K562 (cell line): ENCODE measurements at regions not wholly inside any gene's neighbourhood (a gene's known extent, or its start where the extent isn't known, plus 50 kb on each side); places are given as distances from the start of the nearest gene placed in this dataset.

ENCODE experiments used
- ARNT ChIP-seq, 2 experiments: fragments of 450-650 bp; IDR thresholded peaks; 2 replicates each; pipeline ENCODE4 v1.6.1; 2016; ENCODE audit warnings: mild to moderate bottlenecking in 1 of 2
- BCL6 ChIP-seq: fragments of 250-450 bp; sonication (Bioruptor Pico); IDR thresholded peaks from 2 replicates; pipeline ENCODE4 v1.4.0; 2020
- CBX5 ChIP-seq: IDR thresholded peaks from 2 replicates; pipeline ENCODE4 v1.6.1; 2014; ENCODE audit warnings: low read depth, borderline replicate concordance
- CHD2 ChIP-seq: IDR thresholded peaks from 2 replicates; pipeline ENCODE4 v1.6.1; 2011; ENCODE audit warnings: low read depth, low read length
- ESRRA ChIP-seq: fragments of 450-650 bp; IDR thresholded peaks from 2 replicates; pipeline ENCODE4 v1.6.1; 2014; ENCODE audit warnings: low read depth, mild to moderate bottlenecking, moderate library complexity, borderline replicate concordance
- MAFG ChIP-seq: fragments of 450-650 bp; conservative IDR thresholded peaks from 2 replicates; pipeline ENCODE4 v1.6.1; 2016; ENCODE audit warnings: missing genetic modification characterization, missing compliant biosample characterization
- POLR2A ChIP-seq: fragments of 450-650 bp; conservative IDR thresholded peaks from 2 replicates; pipeline ENCODE4 v1.6.1; 2016
- SRF ChIP-seq, 2 experiments: fragments of 250-450, 450-650 bp in 1 of 2; sonication (Bioruptor Pico) in 1 of 2; sonication (generic) in 1 of 2; formaldehyde crosslinking; IDR thresholded peaks; 2 replicates each; pipeline versions ENCODE4 v1.5.0 to v1.5.1; 2020 to 2022; ENCODE audit warnings: mild to moderate bottlenecking in 1 of 2, missing genetic modification reagents in 1 of 2
- ZNF3 ChIP-seq: fragments of 250-450 bp; sonication (Bioruptor Pico); IDR thresholded peaks from 2 replicates; pipeline ENCODE4 v1.5.0; 2021; ENCODE audit warnings: mild to moderate bottlenecking, moderate library complexity
- ZNF79 ChIP-seq: fragments of 250-450 bp; sonication (Bioruptor Pico); IDR thresholded peaks from 2 replicates; pipeline ENCODE4 v1.4.0; 2020; ENCODE audit warnings: low read depth, mild to moderate bottlenecking, moderate library complexity
- TF ChIP-seq, protein P1 (sequence below), 3 experiments: IDR thresholded peaks in 2 of 3; conservative IDR thresholded peaks in 1 of 3; 2 replicates each; pipeline ENCODE4 v1.5.1; 2011 to 2012; ENCODE audit warnings: low read length in 3 of 3, mild to moderate bottlenecking in 3 of 3, control low read depth in 2 of 3, improper control_type of control experiment in 1 of 3, inconsistent platforms in 1 of 3, low read depth in 1 of 3, mixed read lengths in 1 of 3, moderate library complexity in 1 of 3; ENCODE audit not compliant: insufficient read depth in 2 of 3
- TF ChIP-seq, protein P2 (sequence below): fragments of 450-650 bp; IDR thresholded peaks from 2 replicates; pipeline ENCODE4 v1.6.1; 2016
- TF ChIP-seq, protein P3 (sequence below), 2 experiments: fragments of 450-650 bp; IDR thresholded peaks; 2 replicates each; pipeline ENCODE4 v1.6.1; 2016
- TF ChIP-seq, protein P4 (sequence below): fragments of 450-650 bp; IDR thresholded peaks from 2 replicates; pipeline ENCODE4 v1.6.1; 2018; ENCODE audit not compliant: partially characterized antibody

DNA sequence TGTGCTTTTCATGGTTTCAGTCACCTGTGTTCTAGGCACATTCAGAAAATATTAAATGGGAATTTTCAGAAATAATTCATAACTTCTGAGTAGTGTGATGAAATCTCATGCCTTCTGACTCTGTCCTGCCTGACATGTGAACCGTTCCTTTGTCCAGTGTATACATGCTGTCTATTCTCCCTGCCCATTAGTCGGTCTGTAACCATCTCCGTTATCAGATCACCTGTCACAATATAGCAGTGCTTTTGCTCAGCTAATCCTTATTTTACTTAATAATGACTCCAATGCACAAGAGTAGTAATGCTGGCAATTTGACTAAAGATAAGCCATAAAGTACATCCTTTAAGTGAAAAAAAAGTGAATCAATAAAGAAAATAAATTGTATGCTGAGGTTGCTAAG is 597.5 kb downstream of the BRINP3 start:
- TF ChIP-seq ARNT (IDR thresholded peaks at IDR 0.05) (no peak), CBX5 (no peak), BCL6 (CRISPR knock-in tag) (no peak), ESRRA (no peak), ZNF3 (CRISPR knock-in tag) (no peak), CHD2 (no peak), MAFG (tag) (no peak), SRF (CRISPR knock-in tag; IDR thresholded peaks at IDR 0.05) (no peak), ZNF79 (CRISPR knock-in tag) (no peak), POLR2A (no peak)
- TF ChIP-seq, protein P1, sequence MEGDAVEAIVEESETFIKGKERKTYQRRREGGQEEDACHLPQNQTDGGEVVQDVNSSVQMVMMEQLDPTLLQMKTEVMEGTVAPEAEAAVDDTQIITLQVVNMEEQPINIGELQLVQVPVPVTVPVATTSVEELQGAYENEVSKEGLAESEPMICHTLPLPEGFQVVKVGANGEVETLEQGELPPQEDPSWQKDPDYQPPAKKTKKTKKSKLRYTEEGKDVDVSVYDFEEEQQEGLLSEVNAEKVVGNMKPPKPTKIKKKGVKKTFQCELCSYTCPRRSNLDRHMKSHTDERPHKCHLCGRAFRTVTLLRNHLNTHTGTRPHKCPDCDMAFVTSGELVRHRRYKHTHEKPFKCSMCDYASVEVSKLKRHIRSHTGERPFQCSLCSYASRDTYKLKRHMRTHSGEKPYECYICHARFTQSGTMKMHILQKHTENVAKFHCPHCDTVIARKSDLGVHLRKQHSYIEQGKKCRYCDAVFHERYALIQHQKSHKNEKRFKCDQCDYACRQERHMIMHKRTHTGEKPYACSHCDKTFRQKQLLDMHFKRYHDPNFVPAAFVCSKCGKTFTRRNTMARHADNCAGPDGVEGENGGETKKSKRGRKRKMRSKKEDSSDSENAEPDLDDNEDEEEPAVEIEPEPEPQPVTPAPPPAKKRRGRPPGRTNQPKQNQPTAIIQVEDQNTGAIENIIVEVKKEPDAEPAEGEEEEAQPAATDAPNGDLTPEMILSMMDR (IDR thresholded peaks at IDR 0.05 in 2 of 3, conservative IDR thresholded peaks at IDR 0.05 in 1 of 3; ENCODE audit: insufficient read depth in 2 of 3, low read depth in 1 of 3, low read length in 3 of 3): no peak
- TF ChIP-seq, protein P2, sequence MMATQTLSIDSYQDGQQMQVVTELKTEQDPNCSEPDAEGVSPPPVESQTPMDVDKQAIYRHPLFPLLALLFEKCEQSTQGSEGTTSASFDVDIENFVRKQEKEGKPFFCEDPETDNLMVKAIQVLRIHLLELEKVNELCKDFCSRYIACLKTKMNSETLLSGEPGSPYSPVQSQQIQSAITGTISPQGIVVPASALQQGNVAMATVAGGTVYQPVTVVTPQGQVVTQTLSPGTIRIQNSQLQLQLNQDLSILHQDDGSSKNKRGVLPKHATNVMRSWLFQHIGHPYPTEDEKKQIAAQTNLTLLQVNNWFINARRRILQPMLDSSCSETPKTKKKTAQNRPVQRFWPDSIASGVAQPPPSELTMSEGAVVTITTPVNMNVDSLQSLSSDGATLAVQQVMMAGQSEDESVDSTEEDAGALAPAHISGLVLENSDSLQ: no peak
- TF ChIP-seq, protein P3, sequence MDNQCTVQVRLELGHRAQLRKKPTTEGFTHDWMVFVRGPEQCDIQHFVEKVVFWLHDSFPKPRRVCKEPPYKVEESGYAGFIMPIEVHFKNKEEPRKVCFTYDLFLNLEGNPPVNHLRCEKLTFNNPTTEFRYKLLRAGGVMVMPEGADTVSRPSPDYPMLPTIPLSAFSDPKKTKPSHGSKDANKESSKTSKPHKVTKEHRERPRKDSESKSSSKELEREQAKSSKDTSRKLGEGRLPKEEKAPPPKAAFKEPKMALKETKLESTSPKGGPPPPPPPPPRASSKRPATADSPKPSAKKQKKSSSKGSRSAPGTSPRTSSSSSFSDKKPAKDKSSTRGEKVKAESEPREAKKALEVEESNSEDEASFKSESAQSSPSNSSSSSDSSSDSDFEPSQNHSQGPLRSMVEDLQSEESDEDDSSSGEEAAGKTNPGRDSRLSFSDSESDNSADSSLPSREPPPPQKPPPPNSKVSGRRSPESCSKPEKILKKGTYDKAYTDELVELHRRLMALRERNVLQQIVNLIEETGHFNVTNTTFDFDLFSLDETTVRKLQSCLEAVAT (IDR thresholded peaks at IDR 0.05): no peak
- TF ChIP-seq, protein P4, sequence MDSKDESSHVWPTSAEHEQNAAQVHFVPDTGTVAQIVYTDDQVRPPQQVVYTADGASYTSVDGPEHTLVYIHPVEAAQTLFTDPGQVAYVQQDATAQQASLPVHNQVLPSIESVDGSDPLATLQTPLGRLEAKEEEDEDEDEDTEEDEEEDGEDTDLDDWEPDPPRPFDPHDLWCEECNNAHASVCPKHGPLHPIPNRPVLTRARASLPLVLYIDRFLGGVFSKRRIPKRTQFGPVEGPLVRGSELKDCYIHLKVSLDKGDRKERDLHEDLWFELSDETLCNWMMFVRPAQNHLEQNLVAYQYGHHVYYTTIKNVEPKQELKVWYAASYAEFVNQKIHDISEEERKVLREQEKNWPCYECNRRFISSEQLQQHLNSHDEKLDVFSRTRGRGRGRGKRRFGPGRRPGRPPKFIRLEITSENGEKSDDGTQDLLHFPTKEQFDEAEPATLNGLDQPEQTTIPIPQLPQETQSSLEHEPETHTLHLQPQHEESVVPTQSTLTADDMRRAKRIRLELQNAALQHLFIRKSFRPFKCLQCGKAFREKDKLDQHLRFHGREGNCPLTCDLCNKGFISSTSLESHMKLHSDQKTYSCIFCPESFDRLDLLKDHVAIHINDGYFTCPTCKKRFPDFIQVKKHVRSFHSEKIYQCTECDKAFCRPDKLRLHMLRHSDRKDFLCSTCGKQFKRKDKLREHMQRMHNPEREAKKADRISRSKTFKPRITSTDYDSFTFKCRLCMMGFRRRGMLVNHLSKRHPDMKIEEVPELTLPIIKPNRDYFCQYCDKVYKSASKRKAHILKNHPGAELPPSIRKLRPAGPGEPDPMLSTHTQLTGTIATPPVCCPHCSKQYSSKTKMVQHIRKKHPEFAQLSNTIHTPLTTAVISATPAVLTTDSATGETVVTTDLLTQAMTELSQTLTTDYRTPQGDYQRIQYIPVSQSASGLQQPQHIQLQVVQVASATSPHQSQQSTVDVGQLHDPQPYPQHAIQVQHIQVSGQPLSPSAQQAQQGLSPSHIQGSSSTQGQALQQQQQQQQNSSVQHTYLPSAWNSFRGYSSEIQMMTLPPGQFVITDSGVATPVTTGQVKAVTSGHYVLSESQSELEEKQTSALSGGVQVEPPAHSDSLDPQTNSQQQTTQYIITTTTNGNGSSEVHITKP: no peak
